Fibroblast of lung (primary cell): ENCODE measurements at regions not wholly inside any gene's neighbourhood (a gene's known extent, or its start where the extent isn't known, plus 50 kb on each side); places are given as distances from the start of the nearest gene placed in this dataset.

ENCODE experiments used
- DNase-seq, 2 donors: peaks; one replicate each; pipeline versions ENCODE4 v3.0.0 to v3.0.0-alpha.2; 2010; ENCODE audit warnings: low read depth in 2 of 2
- H2AFZ ChIP-seq: 2 replicates; pipeline ENCODE4 v1.5.1; 2012; ENCODE audit warnings: low read length, control low read depth, inconsistent platforms
- H3K27ac ChIP-seq: 2 replicates; pipeline ENCODE4 v1.5.1; 2011; ENCODE audit warnings: low read length, control low read depth; ENCODE audit not compliant: insufficient read depth
- H3K27me3 ChIP-seq: 2 replicates; pipeline ENCODE4 v1.5.1; 2011; ENCODE audit warnings: mild to moderate bottlenecking, low read length; ENCODE audit not compliant: control insufficient read depth, insufficient read depth
- H3K36me3 ChIP-seq: 2 replicates; pipeline ENCODE4 v1.5.1; 2011; ENCODE audit warnings: low read length; ENCODE audit not compliant: control insufficient read depth, insufficient read depth
- H3K4me1 ChIP-seq: 2 replicates; pipeline ENCODE4 v1.5.1; 2011; ENCODE audit warnings: low read length; ENCODE audit not compliant: control insufficient read depth, insufficient read depth; ENCODE audit errors: extremely low read depth
- H3K4me2 ChIP-seq: 2 replicates; pipeline ENCODE4 v1.5.1; 2011; ENCODE audit warnings: low read length, control low read depth; ENCODE audit not compliant: insufficient read depth; ENCODE audit errors: extremely low read depth
- H3K4me3 ChIP-seq, 4 experiments: fragments of 200-600 bp in 1 of 4; sonication (generic) in 1 of 4; replicated peaks in 1 of 4; 2 replicates each; pipeline ENCODE4 v1.5.1; 2011 to 2016; ENCODE audit warnings: low read length in 4 of 4, low read depth in 3 of 4, mild to moderate bottlenecking in 3 of 4, control low read depth in 2 of 4, inconsistent platforms in 1 of 4, mixed read lengths in 1 of 4; ENCODE audit not compliant: insufficient read depth in 1 of 4; ENCODE audit errors: control extremely low read depth in 1 of 4
- H3K79me2 ChIP-seq: 2 replicates; pipeline ENCODE4 v1.5.1; 2012; ENCODE audit warnings: mild to moderate bottlenecking, low read length, inconsistent platforms; ENCODE audit not compliant: control insufficient read depth, insufficient read depth
- H3K9ac ChIP-seq: 2 replicates; pipeline ENCODE4 v1.5.1; 2011; ENCODE audit warnings: mild to moderate bottlenecking, low read length, control low read depth; ENCODE audit not compliant: insufficient read depth
- H3K9me3 ChIP-seq: 2 replicates; pipeline ENCODE4 v1.5.1; 2012; ENCODE audit warnings: low read depth, low read length; ENCODE audit not compliant: control insufficient read depth, insufficient read depth
- H4K20me1 ChIP-seq: 2 replicates; pipeline ENCODE4 v1.5.1; 2011; ENCODE audit warnings: low read length; ENCODE audit not compliant: control insufficient read depth, insufficient read depth; ENCODE audit errors: extremely low read depth
- EZH2 ChIP-seq: IDR thresholded peaks from 2 replicates; pipeline ENCODE4 v1.5.1; 2012; ENCODE audit warnings: low read length, control low read depth, mild to moderate bottlenecking; ENCODE audit errors: missing control alignments
- TF ChIP-seq, protein P1 (sequence below), 2 donors: IDR thresholded peaks in 1 of 2; conservative IDR thresholded peaks in 1 of 2; 1 replicate in 1 of 2; 2 replicates in 1 of 2; pipeline ENCODE4 v1.5.1; 2011 to 2012; ENCODE audit warnings: low read length in 2 of 2, control low read depth in 1 of 2, inconsistent platforms in 1 of 2, low read depth in 1 of 2, mild to moderate bottlenecking in 1 of 2

DNA sequence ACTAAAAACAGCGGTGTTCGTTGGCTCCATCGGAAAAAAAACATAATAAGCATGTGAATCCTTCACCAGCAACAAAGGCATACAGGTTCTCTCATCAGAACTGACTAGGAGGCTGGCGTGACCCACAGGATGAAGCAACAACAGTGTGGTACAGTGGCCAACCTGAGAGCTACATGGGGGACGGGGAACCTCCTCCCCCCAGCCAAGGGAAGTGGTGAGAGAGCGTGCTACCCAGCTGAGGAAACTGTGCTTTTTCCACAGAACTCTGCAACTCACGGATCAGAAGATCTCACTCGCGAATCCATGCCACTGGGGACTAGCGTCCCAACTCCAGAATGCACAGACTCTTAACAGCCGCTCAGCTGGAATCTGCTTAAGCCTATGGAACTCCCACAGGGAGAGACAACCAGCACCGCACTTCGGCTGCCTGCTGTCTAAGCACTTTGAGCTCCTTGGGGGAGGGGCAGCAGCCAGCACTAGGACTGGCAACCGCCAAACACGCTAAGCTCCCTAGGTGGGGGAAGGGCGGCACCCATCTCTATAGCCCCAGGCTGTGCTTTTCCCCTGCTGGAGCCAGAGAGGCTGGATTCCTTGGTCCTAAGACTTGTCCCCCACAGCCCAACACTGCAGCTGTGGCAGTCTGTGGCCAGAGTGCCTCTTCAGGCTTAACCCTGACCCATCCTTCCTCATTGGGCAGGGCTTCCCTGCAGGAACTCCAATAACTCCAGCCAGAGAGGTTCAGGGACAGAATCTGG is 538.3 kb upstream of the BTBD3 start:
- H3K27ac ChIP-seq: no peak overlapping the region
- no peak overlapping the region for H3K4me2 ChIP-seq
- no peaks in the 10 kb centered on the region for H3K9me3 ChIP-seq
- no peaks in the 10 kb centered on the region for H3K4me1 ChIP-seq
- H3K9ac ChIP-seq: no peak overlapping the region
- no peaks in the 10 kb centered on the region for H3K36me3 ChIP-seq
- H3K27me3 ChIP-seq: no peaks in the 10 kb centered on the region
- no peak for DNase-seq
- H3K4me3 ChIP-seq: no peak overlapping the region
- no peaks in the 10 kb centered on the region for H4K20me1 ChIP-seq
- no peak for TF ChIP-seq EZH2
- TF ChIP-seq, protein P1, sequence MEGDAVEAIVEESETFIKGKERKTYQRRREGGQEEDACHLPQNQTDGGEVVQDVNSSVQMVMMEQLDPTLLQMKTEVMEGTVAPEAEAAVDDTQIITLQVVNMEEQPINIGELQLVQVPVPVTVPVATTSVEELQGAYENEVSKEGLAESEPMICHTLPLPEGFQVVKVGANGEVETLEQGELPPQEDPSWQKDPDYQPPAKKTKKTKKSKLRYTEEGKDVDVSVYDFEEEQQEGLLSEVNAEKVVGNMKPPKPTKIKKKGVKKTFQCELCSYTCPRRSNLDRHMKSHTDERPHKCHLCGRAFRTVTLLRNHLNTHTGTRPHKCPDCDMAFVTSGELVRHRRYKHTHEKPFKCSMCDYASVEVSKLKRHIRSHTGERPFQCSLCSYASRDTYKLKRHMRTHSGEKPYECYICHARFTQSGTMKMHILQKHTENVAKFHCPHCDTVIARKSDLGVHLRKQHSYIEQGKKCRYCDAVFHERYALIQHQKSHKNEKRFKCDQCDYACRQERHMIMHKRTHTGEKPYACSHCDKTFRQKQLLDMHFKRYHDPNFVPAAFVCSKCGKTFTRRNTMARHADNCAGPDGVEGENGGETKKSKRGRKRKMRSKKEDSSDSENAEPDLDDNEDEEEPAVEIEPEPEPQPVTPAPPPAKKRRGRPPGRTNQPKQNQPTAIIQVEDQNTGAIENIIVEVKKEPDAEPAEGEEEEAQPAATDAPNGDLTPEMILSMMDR (conservative IDR thresholded peaks at IDR 0.05 in 1 of 2, IDR thresholded peaks at IDR 0.05 in 1 of 2; ENCODE audit: low read depth in 1 of 2, low read length in 2 of 2): no peak
- no peak overlapping the region for H2AFZ ChIP-seq
- H3K79me2 ChIP-seq: no peaks in the 10 kb centered on the region

DNA sequence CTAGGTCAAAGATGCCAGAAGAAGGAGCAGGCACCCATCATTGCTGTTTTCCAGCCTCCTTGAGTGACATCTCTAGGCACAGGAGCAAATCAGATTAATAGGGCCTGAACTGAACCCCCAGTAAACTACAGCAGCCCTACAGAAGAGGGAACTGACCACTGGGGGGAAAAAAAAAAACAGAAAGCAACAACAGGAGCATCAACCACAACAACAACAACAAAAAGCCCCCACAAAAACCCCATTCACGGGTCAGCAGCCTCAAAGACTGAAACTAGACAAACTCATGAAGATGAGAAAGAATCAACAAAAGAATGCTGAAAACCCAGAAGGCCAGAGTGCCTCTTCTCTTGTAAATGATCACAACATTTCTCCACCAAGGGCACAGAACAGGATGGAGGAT is 537.4 kb upstream of the BTBD3 start:
- no peaks in the 10 kb centered on the region for H4K20me1 ChIP-seq
- H3K9me3 ChIP-seq: no peaks in the 10 kb centered on the region
- H3K4me2 ChIP-seq: no peak overlapping the region
- no peak for DNase-seq
- H2AFZ ChIP-seq: no peak overlapping the region
- no peaks in the 10 kb centered on the region for H3K36me3 ChIP-seq
- H3K79me2 ChIP-seq: no peaks in the 10 kb centered on the region
- no peak overlapping the region for H3K4me3 ChIP-seq
- H3K27ac ChIP-seq: no peak overlapping the region
- H3K4me1 ChIP-seq: no peaks in the 10 kb centered on the region
- TF ChIP-seq, protein P1 (conservative IDR thresholded peaks at IDR 0.05 in 1 of 2, IDR thresholded peaks at IDR 0.05 in 1 of 2; ENCODE audit: low read depth in 1 of 2, low read length in 2 of 2): no peak
- no peak for TF ChIP-seq EZH2
- no peak overlapping the region for H3K9ac ChIP-seq
- no peaks in the 10 kb centered on the region for H3K27me3 ChIP-seq

DNA sequence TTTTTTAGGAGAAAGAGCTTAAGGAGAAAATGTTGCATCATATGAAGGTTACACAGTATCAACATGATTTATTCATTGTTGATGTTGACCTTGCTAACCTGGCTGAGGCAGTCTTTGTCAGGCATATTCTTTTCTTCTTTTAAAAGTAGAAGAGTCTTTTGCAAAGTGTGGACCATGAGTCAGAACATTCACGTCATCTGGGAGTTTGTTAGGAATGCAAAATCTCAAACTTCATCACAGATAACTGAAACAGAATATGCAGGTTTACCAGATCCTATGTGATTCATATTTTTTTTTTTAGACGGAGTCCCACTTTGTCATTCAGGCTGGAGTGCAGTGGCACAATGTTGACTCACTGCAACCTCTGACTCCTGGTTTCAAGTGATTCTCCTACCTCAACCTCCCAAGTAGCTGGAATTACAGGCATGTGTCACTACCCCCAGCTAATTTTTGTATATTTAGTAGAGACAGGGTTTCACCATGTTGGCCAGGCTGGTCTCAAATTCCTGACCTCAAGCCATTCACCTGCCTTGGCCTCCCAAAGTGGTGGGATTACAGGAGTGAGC is 530.4 kb upstream of the BTBD3 start:
- Histone ChIP-seq H3K4me1 (peaks cover 2% of the 10 kb centered on the region), H3K4me2 (no peak overlapping the region), H4K20me1 (no peaks in the 10 kb centered on the region), H3K9me3 (no peaks in the 10 kb centered on the region), H3K4me3 (no peak overlapping the region), H2AFZ (no peak overlapping the region), H3K79me2 (no peaks in the 10 kb centered on the region), H3K9ac (no peak overlapping the region), H3K27me3 (no peaks in the 10 kb centered on the region), H3K36me3 (no peaks in the 10 kb centered on the region), H3K27ac (no peak overlapping the region)
- TF ChIP-seq, protein P1 (conservative IDR thresholded peaks at IDR 0.05 in 1 of 2, IDR thresholded peaks at IDR 0.05 in 1 of 2; ENCODE audit: low read depth in 1 of 2, low read length in 2 of 2): no peak
- no peak for TF ChIP-seq EZH2
- DNase-seq: peak; percentile 74 to 97
